Frontal cortex (tissue), 3 donors: ENCODE measurements at regions not wholly inside any gene's neighbourhood (a gene's known extent, or its start where the extent isn't known, plus 50 kb on each side); places are given as distances from the start of the nearest gene placed in this dataset.

Experiments
- DNase-seq, 2 donors: peaks; one replicate each; pipeline ENCODE4 v3.0.0; 2012; ENCODE audit warnings: low spot score in 2 of 2
- FAIRE-seq: peaks from 2 replicates; lab custom pipeline; 2012; peaks lifted over from hg19 to GRCh38; lab: Jason Lieb, UNC
- donor health status: control.
- donor health status: control.
- donor health status: control.

- no peak for DNase-seq
Observed at GRCh38 chr22:48872271-48873190, 955.1 kb downstream of the BRD1 start.

GRCh38 chr22:48871176-48871840 lies 956.4 kb downstream of the BRD1 start:
- no peak for DNase-seq
- no peak for FAIRE-seq

More at GRCh38 chr22:48872271-48873190, 955.1 kb downstream of the BRD1 start:
- no peak for FAIRE-seq

- DNase-seq (no peak), FAIRE-seq (no peak)
Observed at GRCh38 chr22:48870436-48870835, 957.2 kb downstream of the BRD1 start.

- no peak for FAIRE-seq
Observed at GRCh38 chr22:48869788-48870187, 957.9 kb downstream of the BRD1 start.

GRCh38 chr22:48869161-48869560 lies 958.5 kb downstream of the BRD1 start:
- no peak for DNase-seq
- no peak for FAIRE-seq

More at GRCh38 chr22:48869788-48870187, 957.9 kb downstream of the BRD1 start:
- no peak for DNase-seq

- no peak for FAIRE-seq
- no peak for DNase-seq
Observed at GRCh38 chr22:48868554-48868953, 959.1 kb downstream of the BRD1 start.

DNA sequence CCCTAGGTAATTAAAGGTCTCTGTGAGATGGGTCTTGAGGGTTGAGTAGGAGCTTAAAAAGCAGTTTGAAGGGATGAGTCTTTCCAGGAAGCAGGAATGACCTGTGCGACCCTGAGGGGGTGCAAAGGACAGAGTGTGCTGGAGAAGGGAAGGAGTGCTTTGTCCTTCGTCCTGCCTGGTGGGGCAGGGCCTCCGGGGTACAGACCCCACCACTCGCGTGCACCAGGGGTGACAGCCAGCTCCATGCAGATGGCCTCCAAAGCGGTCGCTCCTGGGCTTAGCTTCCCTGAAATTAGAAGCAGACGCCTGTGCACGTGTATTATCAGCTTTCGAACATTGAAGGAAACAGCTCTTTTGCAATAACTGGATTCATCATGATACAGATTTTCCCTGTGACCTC lies 959.8 kb downstream of the BRD1 start:
- no peak for FAIRE-seq

DNA sequence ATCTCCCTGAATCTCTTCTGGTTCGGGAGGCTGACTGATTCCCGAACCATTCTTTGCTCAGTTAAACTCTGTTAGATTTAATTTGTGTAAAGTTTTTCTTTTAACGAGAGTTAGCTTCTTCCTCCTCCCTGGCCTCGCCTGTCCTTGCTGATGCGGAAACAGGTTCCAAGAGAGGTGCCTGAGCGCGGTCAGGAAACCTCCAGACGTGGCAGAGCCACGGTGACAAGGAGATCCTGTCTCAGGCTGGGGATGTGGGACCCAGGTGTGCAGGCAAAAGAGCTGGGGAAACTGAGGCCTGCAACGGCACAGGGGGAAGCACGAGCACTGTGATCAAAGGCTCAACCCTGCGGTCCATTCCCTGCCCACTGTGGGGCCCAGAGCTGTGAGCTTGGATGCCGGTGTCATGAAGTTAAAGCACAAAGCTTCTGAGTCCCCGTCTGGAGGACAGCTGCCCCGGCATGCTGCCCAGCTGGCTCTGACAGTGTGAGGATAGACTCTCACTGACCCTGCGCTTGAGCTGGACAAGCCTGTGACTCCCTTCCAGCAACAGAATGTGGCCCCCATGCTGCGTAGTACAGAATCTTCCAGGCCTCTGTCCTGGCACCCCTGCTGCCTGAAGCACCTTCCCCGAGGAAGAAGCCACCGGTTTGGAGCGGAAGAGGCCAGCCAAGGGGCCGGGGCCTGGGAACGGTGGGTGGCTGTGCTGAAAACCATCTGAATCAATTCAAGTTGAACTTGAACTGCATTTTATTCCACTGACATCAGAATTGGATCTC lies 960.6 kb downstream of the BRD1 start:
- no peak for DNase-seq
- no peak for FAIRE-seq

More for the DNA sequence above, 959.8 kb downstream of the BRD1 start:
- no peak for DNase-seq

GRCh38 chr22:48864748-48865147 lies 962.9 kb downstream of the BRD1 start:
- no peak for DNase-seq
- no peak for FAIRE-seq

DNA sequence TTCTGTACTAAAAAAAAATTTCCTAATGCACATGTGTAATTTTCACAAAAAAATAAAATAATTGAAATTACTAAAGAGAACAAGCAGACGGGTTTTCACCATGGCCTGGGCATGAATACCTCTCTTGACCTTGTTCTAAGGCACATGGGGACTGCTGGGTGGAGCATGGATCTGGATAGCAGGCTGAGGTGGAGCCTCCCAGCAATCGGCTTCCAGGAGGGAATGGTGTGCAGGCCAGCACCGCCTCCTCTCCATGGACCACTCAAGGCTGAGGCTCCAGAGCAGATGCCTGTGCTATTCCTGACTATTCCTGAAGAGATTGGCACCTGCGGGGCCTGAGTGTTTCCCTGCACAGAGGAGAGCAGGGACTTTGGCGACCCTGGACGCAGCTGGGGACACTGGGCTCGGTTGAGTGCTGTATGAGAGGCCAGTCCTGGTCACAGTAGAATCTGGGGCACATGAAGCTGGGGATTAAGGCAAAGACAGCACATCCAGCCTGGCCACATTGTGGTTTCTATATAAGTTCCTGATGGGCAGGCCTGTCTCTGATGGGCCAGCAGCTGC lies 963.6 kb downstream of the BRD1 start:
- no peak for FAIRE-seq
- no peak for DNase-seq

DNA sequence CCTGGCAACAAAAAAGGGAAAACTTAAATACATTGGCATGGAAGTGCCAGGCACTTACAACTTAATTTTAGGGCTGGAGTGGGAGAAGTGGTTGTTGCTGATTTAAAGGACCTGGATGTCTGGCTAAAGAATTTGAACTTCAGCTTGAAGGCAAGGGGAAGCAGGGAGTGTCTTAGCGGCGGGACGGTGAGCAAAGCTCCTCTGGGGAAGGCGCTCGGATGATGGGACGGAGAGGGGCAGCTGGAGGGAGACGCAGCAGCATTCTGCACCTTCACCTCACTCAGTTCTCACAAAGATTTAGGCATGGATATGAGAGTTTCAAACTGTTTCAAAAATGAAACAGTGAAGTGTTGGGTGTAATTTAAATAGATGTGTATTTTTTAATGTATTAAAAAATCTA lies 967.1 kb downstream of the BRD1 start:
- FAIRE-seq (no peak), DNase-seq (no peak)

- FAIRE-seq = no peak
- no peak for DNase-seq
Observed at GRCh38 chr22:48858856-48859255, 968.8 kb downstream of the BRD1 start.

DNA sequence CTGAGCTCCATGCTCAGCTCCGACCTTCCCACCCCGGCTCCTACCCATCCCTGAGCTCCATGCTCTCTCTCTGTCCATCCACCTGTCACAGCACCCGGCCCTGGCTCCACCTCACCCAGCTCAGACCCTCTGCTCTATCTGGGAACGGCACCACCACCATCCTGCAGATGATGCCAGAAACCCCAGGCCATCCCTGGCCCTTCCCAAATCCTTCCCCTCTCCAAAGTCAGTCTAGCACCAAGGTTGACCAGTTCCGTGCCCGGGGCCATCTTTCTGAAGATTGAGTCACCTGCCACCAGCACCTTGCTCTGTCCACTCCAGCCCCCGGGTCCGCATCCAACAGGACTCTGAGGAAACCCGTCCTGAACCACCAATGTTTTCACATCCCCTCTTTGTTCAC lies 969.6 kb downstream of the BRD1 start:
- FAIRE-seq (no peak), DNase-seq (no peak)

- FAIRE-seq (no peak), DNase-seq (no peak)
Observed at GRCh38 chr22:48857202-48857805, 970.4 kb downstream of the BRD1 start.

GRCh38 chr22:48856308-48856615 lies 971.4 kb downstream of the BRD1 start:
- FAIRE-seq = no peak

GRCh38 chr22:48855593-48856307 lies 971.9 kb downstream of the BRD1 start:
- no peak for FAIRE-seq
- DNase-seq = no peak

More at GRCh38 chr22:48856308-48856615, 971.4 kb downstream of the BRD1 start:
- DNase-seq = no peak

- DNase-seq (no peak), FAIRE-seq (no peak)
Observed at GRCh38 chr22:48855013-48855412, 972.7 kb downstream of the BRD1 start.

DNA sequence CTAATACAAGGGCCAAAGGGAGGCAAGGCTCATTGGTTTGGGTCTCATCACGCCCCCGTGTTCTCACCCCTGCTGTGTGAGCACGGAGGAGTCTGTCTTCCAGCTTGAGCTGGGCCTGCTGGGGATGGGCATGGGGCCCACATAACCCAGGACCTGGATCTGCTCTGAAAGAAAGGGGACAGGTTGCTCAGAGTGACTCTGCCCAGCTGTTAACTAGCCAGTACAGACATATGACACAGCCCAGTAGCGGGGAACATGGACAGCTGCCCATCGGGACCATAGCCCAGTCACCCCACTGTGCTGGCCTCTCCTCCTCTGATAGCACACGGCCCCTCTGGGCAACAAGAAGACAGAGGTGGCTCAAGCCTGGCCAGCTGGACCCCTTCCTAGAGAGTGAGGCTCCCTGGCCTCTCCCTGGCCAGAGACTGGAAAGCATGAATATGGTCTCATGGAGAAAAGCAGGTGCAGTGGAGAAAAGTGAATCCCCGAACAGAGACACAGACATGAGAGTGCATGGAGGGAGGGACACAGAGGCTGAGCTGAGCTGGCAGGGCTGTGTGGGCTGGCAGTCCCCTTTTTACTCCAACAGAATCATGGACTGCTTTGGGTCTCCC lies 973.9 kb downstream of the BRD1 start:
- no peak for FAIRE-seq
- no peak for DNase-seq
